Dedifferentiated amniotic fluid mesenchymal stem cell (primary cell): ENCODE measurements at regions not wholly inside any gene's neighbourhood (a gene's known extent, or its start where the extent isn't known, plus 50 kb on each side); places are given as distances from the start of the nearest gene placed in this dataset.
"Not testable (repeated sequence)": the region's sequence is repeated elsewhere in the genome, so short reads cannot be mapped to it uniquely, and the experiment has no call there.

Source experiments
- DNase-seq: peaks from one replicate; pipeline ENCODE4 v3.0.0-alpha.2; 2016; ENCODE audit errors: extremely low spot score

DNA sequence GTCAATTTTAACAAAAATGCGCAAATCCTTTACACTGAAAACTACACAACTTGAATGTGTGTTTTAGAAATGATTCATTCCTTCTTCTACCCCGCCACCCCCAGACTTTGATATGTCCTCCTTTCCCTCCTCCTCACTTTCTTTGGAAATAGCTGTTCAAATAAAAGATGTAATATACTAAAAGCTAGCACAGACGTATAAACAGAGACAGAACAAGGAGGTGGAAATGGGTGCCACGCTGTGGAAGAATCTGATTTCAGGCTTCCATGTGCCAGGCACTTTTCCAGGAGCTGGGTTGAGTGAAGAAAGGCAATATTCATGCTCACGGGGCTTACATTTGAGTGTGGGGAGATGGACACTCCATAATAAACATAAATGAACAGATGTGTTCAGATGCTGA is 246.6 kb downstream of the ZNF92 start:
- DNase-seq: not testable (repeated sequence)

DNA sequence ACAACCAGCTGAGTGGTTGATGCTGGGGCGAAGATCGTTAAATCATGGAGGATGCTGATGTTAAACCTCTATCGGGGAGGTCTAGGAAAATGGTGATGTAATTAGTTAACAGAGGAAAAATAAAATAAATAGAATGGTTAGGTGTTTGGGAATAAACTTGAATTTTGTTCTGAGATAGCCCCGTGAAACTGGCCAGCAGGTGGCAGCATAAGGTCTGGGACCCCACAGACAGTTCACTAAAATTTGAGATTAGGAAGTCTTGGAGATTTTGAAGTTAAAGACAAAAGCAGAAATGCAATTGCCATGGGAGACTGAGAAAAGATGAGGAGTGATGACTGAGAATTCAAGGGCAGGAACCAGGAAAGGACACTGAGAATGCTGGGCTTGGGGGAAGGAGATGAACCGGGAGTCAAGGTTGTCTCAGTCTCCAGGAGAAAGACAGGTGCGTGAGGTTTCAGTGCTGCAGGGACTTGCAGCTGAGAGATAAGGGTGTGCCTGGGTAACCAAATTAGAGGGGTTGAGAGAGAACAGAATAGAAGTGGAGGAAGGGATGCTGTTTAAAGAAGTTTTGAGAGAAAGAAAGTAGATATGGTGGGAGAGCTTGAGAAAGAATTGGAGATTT is 248.0 kb downstream of the ZNF92 start:
- DNase-seq: not testable (repeated sequence)

DNA sequence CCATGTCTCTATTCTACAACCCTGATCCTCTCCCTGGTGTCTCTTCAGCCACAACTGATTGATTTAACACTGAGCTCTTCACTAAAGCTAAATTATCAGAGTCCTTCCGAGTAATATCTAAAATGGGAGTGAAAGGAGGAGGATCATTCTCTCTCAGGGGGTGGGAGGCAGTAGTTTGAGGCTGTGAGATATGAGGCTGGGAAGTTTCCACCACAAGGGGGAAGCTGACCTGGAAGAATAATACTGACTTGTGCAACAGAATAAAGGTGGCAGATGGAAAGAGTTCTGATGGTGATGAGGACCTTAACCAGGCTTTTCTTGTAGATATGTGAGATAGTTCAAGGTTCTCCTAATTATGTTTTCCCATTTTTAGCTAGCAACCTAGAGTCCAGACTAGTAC is 241.6 kb upstream of the VKORC1L1 start:
- not testable (repeated sequence) for DNase-seq

DNA sequence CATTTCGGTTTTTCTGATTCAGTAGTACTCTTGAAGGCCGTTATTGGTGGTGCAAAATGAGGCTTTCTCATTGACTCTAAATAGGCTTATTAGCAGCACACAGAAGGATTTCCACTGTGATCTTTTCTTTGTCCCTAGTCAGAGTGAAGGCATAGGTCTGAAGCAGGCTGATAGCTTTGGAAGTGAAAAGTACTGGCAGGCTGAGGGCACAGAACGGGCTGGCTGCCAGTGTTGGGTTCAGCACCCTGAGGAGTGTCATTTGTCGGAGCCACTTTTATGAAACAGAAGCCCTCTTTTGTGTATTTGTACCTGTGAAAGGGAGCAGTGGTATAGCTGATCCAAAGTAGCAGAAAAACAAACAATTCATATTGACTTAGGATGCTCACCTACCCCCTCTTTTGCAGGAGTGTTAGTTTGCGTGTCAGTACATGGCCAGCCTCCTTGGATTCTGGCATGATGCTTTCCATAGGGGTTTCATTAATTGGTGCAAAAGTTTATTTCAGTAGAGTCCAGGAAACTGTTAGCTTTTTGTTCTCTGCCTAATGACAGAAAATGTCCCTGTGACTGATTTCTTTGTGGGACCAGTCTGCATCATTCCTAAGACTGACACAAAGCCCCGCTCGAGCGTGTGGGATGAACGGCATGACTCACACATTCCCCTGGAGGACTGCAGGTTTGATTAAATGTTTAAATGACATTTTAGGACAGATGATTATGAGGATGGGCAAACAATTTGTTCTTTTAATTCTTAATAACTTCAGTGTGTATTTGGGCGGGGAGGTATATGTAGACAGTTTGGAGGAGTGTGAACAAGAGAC is 239.1 kb upstream of the VKORC1L1 start:
- DNase-seq: not testable (repeated sequence)

DNA sequence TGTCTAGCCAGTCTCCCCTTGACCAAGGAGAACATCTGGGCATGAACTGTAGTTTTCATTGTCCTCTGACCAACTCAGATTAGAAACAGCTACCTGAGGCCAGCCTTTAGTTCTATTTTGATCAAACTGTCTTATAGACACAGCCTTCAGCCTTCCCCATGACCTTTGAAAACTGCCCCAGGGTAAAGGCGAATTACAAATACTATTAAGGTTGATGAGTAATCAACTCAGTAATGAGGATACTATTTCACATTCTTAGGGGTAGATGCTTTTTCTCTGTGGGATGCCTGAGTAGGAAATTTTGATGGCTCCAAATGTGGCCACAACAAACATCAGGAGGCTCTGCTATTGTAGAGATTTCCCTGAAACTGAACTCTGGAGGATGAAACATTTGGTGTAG is 234.0 kb upstream of the VKORC1L1 start:
- DNase-seq: not testable (repeated sequence)

DNA sequence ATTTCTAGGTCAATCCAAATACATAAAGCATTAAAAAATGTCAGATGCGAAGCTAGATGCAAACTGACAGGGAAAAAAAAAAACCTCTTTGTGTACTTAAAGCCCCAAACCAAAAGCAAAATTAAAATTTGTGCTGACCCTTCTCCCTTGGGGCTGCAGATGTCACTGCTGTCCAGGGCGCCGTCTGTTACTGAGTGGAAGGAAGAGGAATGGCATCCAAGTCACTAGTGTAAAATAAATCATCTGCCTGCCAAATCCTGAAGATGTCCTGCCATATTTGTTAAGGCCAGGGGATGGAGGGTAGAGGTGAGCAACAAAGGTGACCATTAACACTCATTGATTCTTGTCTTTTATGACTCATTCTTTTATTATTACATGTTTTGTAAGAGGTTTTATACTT is 233.2 kb upstream of the VKORC1L1 start:
- DNase-seq: not testable (repeated sequence)

DNA sequence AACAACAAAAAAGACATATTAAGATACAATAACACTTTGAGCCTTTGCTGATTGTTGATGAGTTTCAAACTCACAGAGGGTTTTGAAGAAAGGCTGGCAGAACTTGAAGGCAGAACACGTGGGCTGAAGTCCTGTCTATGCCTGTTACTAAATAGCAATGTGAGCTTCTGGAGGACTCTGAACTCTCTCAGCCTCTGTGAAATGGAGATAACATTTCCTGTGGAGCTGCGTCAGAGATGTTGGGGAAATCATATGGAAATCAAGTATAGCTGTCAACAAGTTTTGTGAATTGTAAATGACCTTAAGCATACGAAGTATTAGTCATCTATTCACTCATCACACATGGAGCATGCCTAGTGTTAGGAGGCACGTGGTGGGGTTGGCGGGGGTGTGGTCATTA is 229.4 kb upstream of the VKORC1L1 start:
- DNase-seq: not testable (repeated sequence)

DNA sequence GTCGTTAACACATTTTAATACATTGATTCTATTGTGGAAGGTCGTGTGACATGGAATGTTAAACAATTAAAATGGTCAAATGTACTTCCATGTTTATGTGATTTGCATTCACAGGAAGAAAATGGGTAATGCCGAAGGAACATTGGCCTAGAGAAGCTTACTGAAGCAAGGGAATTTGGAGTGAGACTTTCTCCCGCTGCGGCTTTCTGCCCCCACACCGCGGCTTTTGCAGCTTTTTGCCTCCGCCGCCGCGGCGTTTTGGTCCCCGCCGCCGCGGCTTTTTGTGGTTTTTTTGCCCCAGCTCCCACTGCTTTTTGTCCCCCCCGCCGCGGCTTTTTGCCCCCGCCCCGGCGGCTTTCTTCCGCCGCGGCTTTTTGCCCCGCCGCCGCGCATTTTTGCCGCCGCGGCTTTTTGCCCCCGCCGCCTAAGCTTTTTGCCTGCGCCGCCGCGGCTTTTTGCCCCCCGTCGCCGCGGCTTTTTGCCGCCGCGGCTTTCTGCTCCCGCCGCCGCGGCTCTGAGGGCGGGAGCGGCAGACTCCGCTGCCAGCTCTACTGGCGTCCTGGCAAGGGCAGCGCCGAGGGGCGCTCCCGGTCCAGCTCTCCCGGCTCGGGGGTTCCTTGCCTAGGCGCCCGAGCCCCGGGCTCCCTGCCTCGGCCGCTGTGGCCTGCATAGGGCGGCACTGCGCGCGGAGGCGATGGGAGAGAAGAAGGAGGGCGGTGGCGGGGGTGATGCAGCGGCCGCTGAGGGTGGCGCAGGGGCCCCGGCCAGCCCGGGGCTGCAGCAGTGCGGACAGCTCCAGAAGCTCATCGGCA is 225.5 kb upstream of the VKORC1L1 start:
- not testable (repeated sequence) for DNase-seq

DNA sequence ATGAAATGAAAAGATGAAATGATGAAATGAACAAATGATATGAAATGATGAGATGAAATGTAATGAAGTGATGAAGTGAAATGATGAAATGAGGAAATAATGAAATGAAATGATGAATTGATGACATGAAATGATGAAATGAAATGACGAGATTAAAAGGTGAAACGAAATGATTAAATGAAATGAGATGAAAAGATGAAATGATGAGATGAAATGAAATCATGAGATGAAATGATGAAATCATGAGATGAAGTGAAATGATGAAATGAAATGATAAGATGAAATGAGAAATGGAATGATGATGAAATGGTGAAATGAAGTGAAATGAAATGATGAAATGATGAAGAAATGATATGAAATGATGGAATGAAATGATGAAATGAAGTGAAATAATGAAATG is 221.7 kb upstream of the VKORC1L1 start:
- not testable (repeated sequence) for DNase-seq

DNA sequence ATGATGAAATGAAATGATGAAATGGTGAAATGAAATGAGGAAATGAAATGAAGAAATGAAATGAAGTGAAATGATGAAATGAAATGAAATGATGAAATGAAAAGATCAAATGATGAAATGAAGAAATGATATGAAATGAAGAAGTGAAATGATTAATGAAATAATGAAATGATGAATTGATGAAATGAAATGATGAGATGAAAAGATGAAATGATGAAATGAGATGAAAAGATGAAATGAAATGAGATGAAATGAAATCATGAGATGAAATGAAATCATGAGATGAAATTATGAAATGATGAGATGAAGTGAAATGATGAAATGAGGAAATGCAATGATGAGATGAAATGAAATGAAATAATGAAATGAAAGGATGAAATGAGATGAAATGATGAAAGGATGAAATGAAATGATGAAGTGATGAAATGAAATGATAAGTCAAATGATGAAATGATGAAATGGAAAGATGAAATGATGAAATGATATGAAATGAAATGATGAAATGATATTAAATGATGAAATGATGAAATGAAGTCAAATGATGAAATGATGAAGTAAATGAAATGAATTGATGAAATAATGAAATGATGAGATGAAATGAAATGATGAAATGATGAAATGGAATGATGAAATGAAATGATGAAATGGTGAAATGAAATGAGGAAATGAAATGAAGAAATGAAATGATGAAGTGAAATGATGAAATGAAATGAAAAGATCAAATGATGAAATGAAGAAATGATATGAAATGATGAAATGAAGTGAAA is 220.9 kb upstream of the VKORC1L1 start:
- not testable (repeated sequence) for DNase-seq

DNA sequence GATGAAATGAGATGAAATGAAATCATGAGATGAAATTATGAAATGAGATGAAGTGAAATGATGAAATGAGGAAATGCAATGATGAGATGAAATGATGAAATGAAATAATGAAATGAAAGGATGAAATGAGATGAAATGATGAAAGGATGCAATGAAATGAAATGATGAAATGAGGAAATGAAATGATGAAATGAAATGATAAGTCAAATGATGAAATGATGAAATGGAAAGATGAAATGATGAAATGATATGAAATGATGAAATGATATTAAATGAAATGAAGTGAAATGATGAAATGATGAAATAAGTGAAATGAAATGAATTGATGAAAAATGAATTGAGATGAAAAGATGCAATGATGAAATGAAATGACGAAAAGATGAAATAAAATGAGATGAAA is 220.2 kb upstream of the VKORC1L1 start:
- DNase-seq: not testable (repeated sequence)

DNA sequence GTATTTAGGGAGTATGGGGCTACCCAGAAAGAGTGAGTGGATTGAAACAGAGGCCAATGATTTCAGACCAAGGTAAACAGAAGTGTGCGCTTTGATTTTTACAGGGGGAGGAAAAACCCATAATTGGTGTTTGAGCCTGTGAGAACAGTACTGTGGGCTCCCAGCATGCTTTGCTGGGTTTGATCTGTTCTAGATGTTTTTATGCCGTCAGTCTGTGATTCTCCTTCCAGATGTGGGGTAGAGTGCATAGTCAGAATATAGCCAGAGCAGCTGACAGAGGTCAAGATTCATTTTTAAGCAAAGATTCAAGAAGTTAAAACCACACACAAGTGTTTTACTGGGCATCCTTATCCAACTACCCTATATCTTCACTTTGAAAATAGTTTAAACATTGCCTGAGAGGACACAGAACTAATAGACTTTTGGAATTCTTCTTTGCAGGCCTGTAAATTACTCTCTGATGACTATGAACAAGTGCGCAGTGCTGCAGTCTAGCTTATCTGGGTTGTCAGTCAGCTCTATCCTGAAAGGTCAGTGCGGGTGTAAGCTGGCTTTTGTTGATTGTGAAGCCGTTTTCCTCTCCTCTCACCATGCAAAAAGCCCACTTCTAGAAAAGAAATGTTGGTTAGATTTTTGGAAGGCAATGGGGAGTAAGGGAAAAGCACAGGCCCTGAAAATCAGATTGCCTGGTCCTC is 216.2 kb upstream of the VKORC1L1 start:
- DNase-seq: not testable (repeated sequence)

DNA sequence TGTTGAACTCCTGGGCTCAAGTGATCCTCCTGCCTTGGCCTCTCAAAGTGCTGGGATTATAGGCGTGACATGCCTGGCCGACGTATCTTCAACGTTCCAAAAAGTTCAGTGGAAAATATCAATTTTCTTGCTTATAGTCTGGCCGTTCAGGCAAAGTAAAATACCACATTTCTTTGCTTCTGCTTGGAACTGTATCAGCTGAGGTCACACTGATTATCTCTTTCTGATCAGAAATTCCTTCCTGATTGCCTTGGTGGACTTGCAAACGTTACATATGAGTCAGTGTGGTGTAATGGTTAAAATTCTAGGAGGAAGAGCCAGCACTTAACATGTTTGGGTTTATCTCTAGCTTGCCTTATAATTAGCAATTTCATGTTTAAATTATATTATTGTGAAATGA is 189.5 kb upstream of the VKORC1L1 start:
- not testable (repeated sequence) for DNase-seq

DNA sequence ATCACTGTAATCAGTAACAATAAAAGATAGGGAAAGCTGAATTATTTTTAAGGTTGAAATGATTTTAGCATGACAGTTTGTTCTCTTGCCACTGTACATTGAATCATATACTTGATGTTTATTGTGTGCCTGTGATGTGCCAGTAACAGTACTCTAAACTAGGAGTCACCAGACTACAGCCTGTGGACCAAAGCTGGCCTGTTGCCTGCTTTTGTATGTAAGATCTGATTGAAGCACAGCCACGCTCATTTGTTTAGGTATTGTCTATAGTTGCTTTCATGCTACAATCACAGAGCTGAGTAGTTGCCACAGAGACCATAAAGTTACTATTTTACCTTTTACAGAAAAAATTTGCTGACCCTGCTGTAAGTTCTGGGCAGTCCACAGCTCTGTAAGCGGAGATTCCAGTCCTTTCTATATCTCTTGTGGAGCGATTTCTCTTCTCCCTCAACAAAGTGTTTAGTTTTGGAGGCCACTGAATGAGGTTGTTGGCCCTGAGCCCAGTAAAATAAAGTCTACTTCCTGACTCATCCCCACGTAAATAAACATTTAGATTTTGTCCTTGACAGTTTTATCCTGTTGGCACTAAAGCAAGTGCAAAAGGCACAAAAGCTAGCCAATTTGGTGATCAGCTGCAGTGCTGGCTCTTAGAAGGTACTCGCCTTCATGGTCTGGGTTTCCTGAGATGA is 173.7 kb upstream of the VKORC1L1 start:
- not testable (repeated sequence) for DNase-seq

DNA sequence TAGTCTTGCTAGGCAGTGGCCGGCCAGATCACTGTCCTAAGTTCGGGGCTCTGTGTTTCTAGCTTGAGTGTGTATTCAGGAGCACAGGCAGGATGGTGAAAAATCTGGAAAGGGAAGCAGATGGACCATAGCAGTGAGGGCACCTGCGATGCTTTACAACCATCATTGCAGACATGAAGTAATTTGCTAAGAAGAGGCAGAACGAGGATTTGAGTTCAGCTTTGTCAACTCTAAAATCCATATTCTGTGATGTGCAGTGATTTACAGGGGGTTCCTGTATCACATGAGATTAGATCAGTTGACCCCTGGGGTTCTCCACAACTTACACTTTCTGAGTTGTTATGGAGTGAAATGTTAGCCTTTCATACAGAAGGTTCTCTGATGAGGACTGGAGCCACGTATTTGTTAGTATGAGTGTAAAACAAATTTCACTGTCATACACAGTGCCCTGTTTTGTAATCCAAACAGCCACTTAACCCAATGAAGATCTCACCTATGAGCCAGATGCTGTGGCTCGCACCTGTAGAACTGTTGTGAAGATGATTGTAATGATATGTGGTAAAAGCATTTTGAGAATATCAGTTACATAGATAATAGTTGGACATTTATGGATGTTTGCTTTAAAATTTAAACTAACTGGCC is 173.0 kb upstream of the VKORC1L1 start:
- not testable (repeated sequence) for DNase-seq

DNA sequence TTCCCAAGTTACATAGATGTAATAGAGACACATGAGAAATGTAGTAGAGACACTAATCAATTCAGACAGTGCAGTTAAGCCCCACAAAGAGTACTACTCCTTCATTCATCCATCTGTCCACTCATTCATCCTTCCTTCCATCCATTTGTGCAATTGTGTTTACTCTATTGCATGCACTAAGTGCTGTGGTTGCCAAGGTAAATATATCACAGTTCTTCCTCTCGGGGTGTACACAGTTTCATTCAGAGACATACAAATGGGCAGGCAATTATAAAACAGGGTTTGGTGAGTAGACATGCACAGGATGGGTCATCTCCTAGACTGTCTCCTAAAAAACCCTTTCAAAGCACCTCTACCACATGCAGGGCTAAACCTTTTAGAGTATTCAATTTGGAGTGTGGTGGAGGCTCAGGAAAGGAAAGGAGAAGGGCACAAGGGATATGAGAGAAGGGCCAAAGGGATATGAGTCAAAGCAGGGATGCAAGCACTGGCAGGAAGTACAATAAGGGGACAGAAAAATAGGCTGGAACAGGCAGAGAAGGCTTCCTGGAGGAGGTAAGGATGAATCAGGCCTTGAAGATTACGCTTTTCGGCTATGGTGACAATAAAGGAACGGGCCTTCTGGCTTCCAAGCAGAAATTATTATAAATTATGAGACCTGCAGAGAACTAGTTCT is 153.6 kb upstream of the VKORC1L1 start:
- not testable (repeated sequence) for DNase-seq

DNA sequence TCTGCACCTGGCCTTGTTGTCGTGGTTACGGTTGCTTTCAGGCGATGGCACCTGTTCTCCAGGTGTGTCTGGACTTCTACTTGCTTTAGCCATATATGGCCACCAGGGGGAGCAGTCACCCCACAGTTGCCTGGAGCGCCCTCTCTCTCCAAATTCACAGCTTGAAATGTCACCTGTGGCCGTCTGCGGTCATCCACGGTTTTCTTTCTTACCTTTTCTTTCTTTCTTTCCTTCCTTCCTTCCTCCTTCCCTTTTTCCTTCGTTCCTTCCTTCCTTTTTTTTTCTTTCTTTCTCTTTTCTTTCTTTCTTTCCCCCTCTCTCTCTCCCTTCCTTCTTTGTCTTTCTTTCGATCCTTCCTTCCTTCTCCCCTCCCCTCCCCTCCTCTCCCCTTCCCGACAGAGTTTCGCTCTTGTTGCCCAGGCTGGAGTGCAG is 150.5 kb upstream of the VKORC1L1 start:
- DNase-seq: no peak

DNA sequence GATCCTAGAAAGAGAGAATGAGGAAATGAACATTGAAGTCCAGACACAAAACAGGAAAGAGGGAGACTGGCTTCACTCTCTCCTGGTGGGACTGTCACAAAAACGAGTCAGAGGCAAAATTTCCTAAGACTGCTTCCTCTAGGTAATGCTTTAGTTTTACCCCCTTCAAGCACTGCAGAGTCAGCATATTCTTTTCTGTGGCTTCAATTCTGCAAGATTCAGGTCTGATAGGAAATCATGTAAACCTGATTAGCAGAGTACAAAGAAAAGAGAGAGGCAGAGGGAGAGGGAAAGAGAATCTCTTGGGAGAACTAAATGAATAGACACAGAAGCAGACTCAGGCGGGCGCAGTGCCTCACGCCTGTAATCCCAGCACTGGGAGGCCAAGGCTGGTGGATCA is 145.7 kb upstream of the VKORC1L1 start:
- not testable (repeated sequence) for DNase-seq

DNA sequence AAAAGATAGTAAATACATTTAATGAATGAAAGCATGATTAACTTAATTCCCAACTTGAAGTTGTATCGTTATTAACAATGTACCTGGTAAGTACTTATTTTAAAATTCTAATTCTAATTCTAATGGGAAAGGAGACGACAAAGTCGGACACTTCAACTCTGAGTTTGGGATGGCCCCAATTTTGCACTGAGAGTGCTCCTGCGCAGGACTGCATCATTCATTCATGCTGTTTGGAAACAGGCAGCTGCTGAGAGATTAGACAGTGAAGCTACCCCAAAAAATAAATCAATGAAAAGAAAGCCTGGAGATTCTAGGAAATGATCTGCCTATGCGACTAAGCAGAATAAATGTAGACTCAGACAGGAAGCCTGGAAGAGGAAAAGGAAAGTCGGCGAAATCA is 141.7 kb upstream of the VKORC1L1 start:
- DNase-seq: no peak
